A673 (cell line): ENCODE measurements at regions not wholly inside any gene's neighbourhood (a gene's known extent, or its start where the extent isn't known, plus 50 kb on each side); places are given as distances from the start of the nearest gene placed in this dataset.
A peak's percentile ranks its signal among the peaks of the same experiment; 100 is the strongest.

Experiments
- BruUV-seq: library from RNA; stranded (reverse); fragments of 400-500 nt; replicated peaks from 2 replicates; lab custom pipeline; 2021; lab: Mats Ljungman, UMichigan
- CTCF ChIA-PET: fragments of 300-600 bp; sonication (Branson Sonifier 250); formaldehyde crosslinking; loops from one replicate; lab custom pipeline; 2022; ENCODE audit warnings: antibody characterized with exemption; lab: Charles Lee
- POLR2A ChIA-PET: fragments of 300-600 bp; sonication (Branson Sonifier 250); formaldehyde crosslinking; loops from one replicate; lab custom pipeline; 2022; ENCODE audit warnings: antibody characterized with exemption; ENCODE audit not compliant: low non-redundant PET; lab: Charles Lee
- DNase-seq: peaks from one replicate; pipeline ENCODE4 v3.0.0-alpha.2; 2015; ENCODE audit warnings: low spot score
- H3K27ac ChIP-seq: fragments of 200-600 bp; sonication (generic); 2 replicates; pipeline ENCODE4 v1.5.1; 2016; ENCODE audit warnings: mixed run types, low read depth, mild to moderate bottlenecking, mixed read lengths, antibody characterized with exemption, low read length; ENCODE audit not compliant: poor library complexity, severe bottlenecking
- H3K27me3 ChIP-seq: fragments of 200-600 bp; sonication (generic); replicated peaks from 2 replicates; pipeline ENCODE4 v1.6.1; 2017; ENCODE audit warnings: mixed run types, low read depth, mild to moderate bottlenecking, mixed read lengths, antibody characterized with exemption, low read length; ENCODE audit not compliant: insufficient read depth, poor library complexity
- H3K36me3 ChIP-seq: fragments of 200-600 bp; sonication (generic); 2 replicates; pipeline ENCODE4 v1.6.1; 2016; ENCODE audit warnings: mixed run types, mild to moderate bottlenecking, mixed read lengths, antibody characterized with exemption, low read length; ENCODE audit not compliant: insufficient read depth, poor library complexity, severe bottlenecking
- H3K4me1 ChIP-seq: fragments of 200-600 bp; sonication (generic); 2 replicates; pipeline ENCODE4 v1.6.1; 2017; ENCODE audit warnings: mixed run types, mild to moderate bottlenecking, mixed read lengths, antibody characterized with exemption, low read length; ENCODE audit not compliant: insufficient read depth, poor library complexity, severe bottlenecking
- H3K4me3 ChIP-seq: fragments of 200-600 bp; sonication (generic); 2 replicates; pipeline ENCODE4 v1.5.1; 2016; ENCODE audit warnings: low read depth, mixed run types, mild to moderate bottlenecking, mixed read lengths, low read length; ENCODE audit not compliant: poor library complexity, severe bottlenecking
- H3K9me3 ChIP-seq: fragments of 200-600 bp; sonication (generic); 2 replicates; pipeline ENCODE4 v1.6.1; 2016; ENCODE audit warnings: mixed run types, low read depth, mild to moderate bottlenecking, mixed read lengths, antibody characterized with exemption, low read length; ENCODE audit not compliant: poor library complexity, severe bottlenecking
- CTCF ChIP-seq: fragments of 300-800, 200-600 bp; sonication (generic); conservative IDR thresholded peaks from 2 replicates; pipeline ENCODE4 v1.5.1; 2017; ENCODE audit warnings: low read depth, mild to moderate bottlenecking, antibody characterized with exemption, low read length, moderate library complexity, mixed read lengths
- EZH2 ChIP-seq: fragments of 200-600 bp; sonication (generic); IDR thresholded peaks from 2 replicates; pipeline ENCODE4 v1.6.1; 2017; ENCODE audit warnings: borderline replicate concordance, low read depth, mild to moderate bottlenecking, mixed read lengths, antibody characterized with exemption, low read length; ENCODE audit not compliant: poor library complexity, severe bottlenecking
- intact Hi-C: fragments of 100-400 bp; cut with micrococcal nuclease; formaldehyde crosslinking; loops from one replicate; pipeline ENCODE4 v1.10.0; 2022; ENCODE audit not compliant: unreplicated experiment

GRCh38 chr13:100879255-100879654 is 204.7 kb upstream of the TMTC4 start:
- no peak for DNase-seq
- intact Hi-C loops, result no loop called here
- POLR2A ChIA-PET, result no interaction called here
- no peaks in the 10 kb centered on the region for H3K27me3 ChIP-seq
- TF ChIP-seq CTCF (no peak), EZH2 (no peak)
- no peaks in the 10 kb centered on the region for H3K4me1 ChIP-seq
- CTCF ChIA-PET, result no interaction called here
- H3K9me3 ChIP-seq, result no peaks in the 10 kb centered on the region
- H3K4me3 ChIP-seq, result no peak overlapping the region
- no TSS peak for BruUV-seq
- H3K36me3 ChIP-seq, result no peaks in the 10 kb centered on the region
- H3K27ac ChIP-seq, result no peak overlapping the region

DNA sequence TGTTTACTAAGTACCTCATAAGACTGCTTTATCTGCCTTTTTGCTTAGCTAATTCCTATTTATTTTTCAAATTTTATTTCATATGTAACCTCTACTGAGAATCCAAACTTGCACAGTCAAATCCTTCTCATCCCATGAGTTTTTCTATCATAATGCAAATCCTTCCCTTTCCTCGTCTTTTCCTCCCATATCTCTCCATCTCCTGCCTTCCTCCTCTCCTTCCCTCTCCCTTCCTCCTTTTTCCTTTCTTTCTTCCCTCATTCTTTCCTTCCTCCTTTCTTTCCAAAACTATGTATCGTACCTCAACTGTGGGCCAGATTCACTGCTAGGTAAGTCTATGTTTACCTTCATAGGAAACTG is 201.4 kb upstream of the TMTC4 start:
- ChIA-PET CTCF (no interaction called here), POLR2A (no interaction called here)
- Histone ChIP-seq H3K27me3 (no peaks in the 10 kb centered on the region), H3K4me3 (no peak overlapping the region), H3K9me3 (no peaks in the 10 kb centered on the region), H3K4me1 (peaks cover 3% of the 10 kb centered on the region), H3K36me3 (no peaks in the 10 kb centered on the region), H3K27ac (no peak overlapping the region)
- TF ChIP-seq CTCF, result no peak
- TF ChIP-seq EZH2, result no peak
- BruUV-seq, result no TSS peak
- DNase-seq, result no peak
- intact Hi-C loops, result no loop called here

DNA sequence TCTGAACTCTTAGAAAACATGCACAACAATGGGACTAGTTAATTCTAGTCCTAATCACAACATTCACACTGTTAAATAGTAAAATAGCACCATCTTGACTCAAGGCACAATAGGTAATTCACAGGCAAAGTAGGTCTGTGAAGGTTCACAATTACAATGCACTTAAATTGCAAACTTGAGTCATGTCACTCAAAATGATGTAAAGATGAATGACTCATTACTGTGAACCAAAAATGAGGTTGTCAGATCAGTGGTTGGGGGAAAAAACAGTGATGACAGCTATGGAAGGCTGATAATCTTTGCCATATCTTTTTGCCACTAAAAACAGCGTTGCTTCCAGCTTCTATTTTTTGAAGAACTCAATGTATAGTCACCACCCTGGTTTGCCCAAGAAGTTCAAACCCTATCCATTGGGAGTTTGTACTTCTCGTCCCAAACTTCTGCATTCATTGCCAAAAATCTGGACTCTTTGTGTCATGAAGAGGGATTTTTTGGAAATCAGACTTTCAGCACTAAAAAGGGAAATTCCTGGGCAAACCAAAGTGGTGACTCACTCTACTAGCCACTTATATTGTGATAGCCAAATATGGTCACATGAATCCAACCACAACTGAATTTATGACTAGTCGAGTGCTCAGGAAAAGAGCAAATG is 200.9 kb upstream of the TMTC4 start:
- DNase-seq, result peak; percentile 46
- intact Hi-C loops, result no loop called here
- Histone ChIP-seq H3K36me3 (no peaks in the 10 kb centered on the region), H3K4me3 (no peak overlapping the region), H3K4me1 (peaks cover 4% of the 10 kb centered on the region), H3K9me3 (no peaks in the 10 kb centered on the region), H3K27ac (no peak overlapping the region), H3K27me3 (no peaks in the 10 kb centered on the region)
- no TSS peak for BruUV-seq
- TF ChIP-seq EZH2, result no peak
- TF ChIP-seq CTCF, result no peak
- ChIA-PET POLR2A (no interaction called here), CTCF (no interaction called here)
